CD4-positive, alpha-beta T cell (primary cell): ENCODE measurements at regions not wholly inside any gene's neighbourhood (a gene's known extent, or its start where the extent isn't known, plus 50 kb on each side); places are given as distances from the start of the nearest gene placed in this dataset.

Experiments
- ATAC-seq: fragments of 200-7000 bp; cut with Tn5 transposase; one replicate; pipeline ENCODE4 v1.10.0; 2022; ENCODE audit warnings: mild to moderate bottlenecking; ENCODE audit not compliant: poor library complexity
- CTCF ChIA-PET: fragments of 350-600 bp; sonication (Branson Sonifier 250); formaldehyde crosslinking; loops from one replicate; lab custom pipeline; 2021; ENCODE audit warnings: antibody characterized with exemption, inconsistent platforms; lab: Charles Lee
- POLR2A ChIA-PET: fragments of 350-600 bp; sonication (Branson Sonifier 250); formaldehyde crosslinking; loops from one replicate; lab custom pipeline; 2021; ENCODE audit warnings: antibody characterized with exemption, inconsistent platforms; lab: Charles Lee
- DNase-seq, 14 experiments: peaks; one replicate each; pipeline ENCODE4 v3.0.0-alpha.2; 2013 to 2020; ENCODE audit warnings: mixed read lengths in 2 of 14
- H3K27ac ChIP-seq, 2 donors: one replicate each; pipeline versions ENCODE4 v1.5.1 to v1.7.0; 2013; ENCODE audit warnings: low read length in 2 of 2, low read depth in 1 of 2, mild to moderate bottlenecking in 1 of 2
- H3K27me3 ChIP-seq, 2 experiments: 1 replicate in 1 of 2; 2 replicates in 1 of 2; pipeline versions ENCODE4 v1.6.1 to v1.7.0; 2013; ENCODE audit warnings: low read length in 2 of 2, control low read depth in 1 of 2, mild to moderate bottlenecking in 1 of 2, moderate library complexity in 1 of 2; ENCODE audit not compliant: insufficient read depth in 2 of 2, control insufficient read depth in 1 of 2
- H3K36me3 ChIP-seq: one replicate; pipeline ENCODE4 v1.6.1; 2013; ENCODE audit warnings: low read length, control low read depth; ENCODE audit not compliant: insufficient read depth
- H3K4me1 ChIP-seq: one replicate; pipeline ENCODE4 v1.6.1; 2013; ENCODE audit warnings: low read length, control low read depth; ENCODE audit not compliant: insufficient read depth
- H3K4me3 ChIP-seq: one replicate; pipeline ENCODE4 v1.5.1; 2013; ENCODE audit warnings: mild to moderate bottlenecking, low read length, moderate library complexity
- H3K9me3 ChIP-seq, 2 experiments: 1 replicate in 1 of 2; 2 replicates in 1 of 2; pipeline versions ENCODE4 v1.6.1 to v1.7.0; 2013; ENCODE audit warnings: low read length in 2 of 2, mild to moderate bottlenecking in 2 of 2, control low read depth in 1 of 2, moderate library complexity in 1 of 2; ENCODE audit not compliant: control insufficient read depth in 1 of 2, insufficient read depth in 1 of 2
- H3K27ac Mint-ChIP-seq: one replicate; pipeline ENCODE4 v1.8.0; 2020; ENCODE audit warnings: mixed read lengths
- H3K27me3 Mint-ChIP-seq: one replicate; pipeline ENCODE4 v1.8.0; 2021; ENCODE audit warnings: mixed read lengths
- H3K36me3 Mint-ChIP-seq: one replicate; pipeline ENCODE4 v1.8.0; 2021; ENCODE audit warnings: low read depth, mixed read lengths
- H3K4me1 Mint-ChIP-seq: one replicate; pipeline ENCODE4 v1.8.0; 2021; ENCODE audit warnings: low read depth, mixed read lengths
- H3K4me3 Mint-ChIP-seq: one replicate; pipeline ENCODE4 v1.8.0; 2020; ENCODE audit warnings: mild to moderate bottlenecking, mixed read lengths
- H3K9me3 Mint-ChIP-seq: one replicate; pipeline ENCODE4 v1.8.0; 2020; ENCODE audit warnings: mixed read lengths
- CTCF ChIP-seq: fragments of 200-600 bp; IDR thresholded peaks from one replicate; pipeline ENCODE4 v1.8.0; 2022; ENCODE audit warnings: antibody characterized with exemption, mild to moderate bottlenecking
- intact Hi-C, 2 experiments: fragments of 100-400 bp; cut with DNase I in 1 of 2; cut with micrococcal nuclease in 1 of 2; formaldehyde crosslinking; loops; one replicate each; pipeline versions ENCODE4 v1.15.1 to v1.9.0; 2023 to 2025; cut with DNase I, micrococcal nuclease

DNA sequence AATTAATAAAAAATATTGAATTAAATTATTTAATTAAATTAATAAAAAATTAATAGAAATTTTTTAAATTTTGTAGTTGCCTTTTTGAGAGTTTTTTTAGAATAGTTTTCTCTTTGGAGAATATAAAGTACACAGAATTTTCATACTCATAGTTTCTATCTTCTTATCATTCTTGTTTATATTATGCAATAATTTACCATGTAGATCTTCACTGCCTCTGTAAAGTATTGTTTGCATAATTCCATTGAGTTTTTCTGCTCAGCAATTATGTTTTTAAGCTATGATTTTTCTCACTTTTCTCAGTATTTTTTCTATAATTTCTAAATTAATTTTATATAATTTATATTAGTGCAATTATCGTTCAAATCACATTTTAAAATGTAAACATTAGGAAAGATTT is 50.6 kb upstream of the OXA1L start:
- Mint-ChIP-seq H3K27ac (no peak overlapping the region), H3K36me3 (no peaks in the 10 kb centered on the region), H3K4me3 (no peak overlapping the region), H3K4me1 (peaks cover 15% of the 10 kb centered on the region), H3K27me3 (peaks cover 38% of the 10 kb centered on the region), H3K9me3 (no peaks in the 10 kb centered on the region)
- no peak overlapping the region for H3K4me3 ChIP-seq
- intact Hi-C loops, result no loop called here
- no peak for DNase-seq
- ChIA-PET CTCF (no interaction called here), POLR2A (no interaction called here)
- no peak for TF ChIP-seq CTCF
- peaks cover 17 to 21% of the 10 kb centered on the region in 2 experiments for H3K27me3 ChIP-seq
- peaks cover 7% of the 10 kb centered on the region for H3K4me1 ChIP-seq
- H3K36me3 ChIP-seq, result no peaks in the 10 kb centered on the region
- H3K27ac ChIP-seq, result no peak overlapping the region
- ATAC-seq, result no peak
- no peaks in the 10 kb centered on the region for H3K9me3 ChIP-seq
